T47D (cell line): ENCODE measurements at regions not wholly inside any gene's neighbourhood (a gene's known extent, or its start where the extent isn't known, plus 50 kb on each side); places are given as distances from the start of the nearest gene placed in this dataset.

Experiments
- DNase-seq, 2 experiments: peaks; one replicate each; pipeline versions ENCODE4 v3.0.0 to v3.0.0-alpha.2; 2011 to 2012; ENCODE audit warnings: low read depth in 1 of 2, low spot score in 1 of 2
- JUND ChIP-seq: IDR thresholded peaks from 2 replicates; pipeline ENCODE4 v1.6.1; 2012; ENCODE audit warnings: low read depth
- in situ Hi-C: cut with HindIII; loops from 2 replicates; pipeline ENCODE4 v1.10.0; 2016; ENCODE audit warnings: low sequenced_read_pairs, low pct_unique_long_range_greater_than_20kb

GRCh38 chr6:43871284-43871683 is 101.3 kb downstream of the VEGFA start:
- no peak for DNase-seq
- in situ Hi-C loops: no loop called here
- no peak for TF ChIP-seq JUND

- no peak for TF ChIP-seq JUND
- no peak for DNase-seq
- in situ Hi-C loops: no loop called here
These were observed 100.7 kb downstream of the VEGFA start for GRCh38 chr6:43870660-43871061.

- DNase-seq: no peak
- TF ChIP-seq JUND: no peak
- in situ Hi-C loops: no loop called here
These were observed 100.0 kb downstream of the VEGFA start for GRCh38 chr6:43869792-43870659.

- in situ Hi-C loops: no loop called here
- no peak for TF ChIP-seq JUND
- no peak for DNase-seq
These were observed 99.2 kb downstream of the VEGFA start for GRCh38 chr6:43869079-43869710.

GRCh38 chr6:43868467-43868866 is 98.5 kb downstream of the VEGFA start:
- in situ Hi-C loops: no loop called here
- no peak for DNase-seq
- no peak for TF ChIP-seq JUND

- no peak for DNase-seq
- in situ Hi-C loops: no loop called here
- TF ChIP-seq JUND: no peak
These were observed 98.0 kb downstream of the VEGFA start for GRCh38 chr6:43867996-43868395.

- TF ChIP-seq JUND: no peak
- DNase-seq: no peak
- in situ Hi-C loops: no loop called here
These were observed 97.2 kb downstream of the VEGFA start for GRCh38 chr6:43867246-43867645.

GRCh38 chr6:43865932-43866645 is 96.1 kb downstream of the VEGFA start:
- no peak for DNase-seq
- in situ Hi-C loops: no loop called here
- TF ChIP-seq JUND: no peak

GRCh38 chr6:43865086-43865485 is 95.1 kb downstream of the VEGFA start:
- no peak for DNase-seq
- no peak for TF ChIP-seq JUND
- in situ Hi-C loops: no loop called here

GRCh38 chr6:43862925-43863324 is 92.9 kb downstream of the VEGFA start:
- no peak for TF ChIP-seq JUND
- in situ Hi-C loops: no loop called here
- no peak for DNase-seq

- in situ Hi-C loops: no loop called here
- no peak for DNase-seq
- TF ChIP-seq JUND: no peak
These were observed 91.3 kb downstream of the VEGFA start for GRCh38 chr6:43861212-43861894.

- in situ Hi-C loops: no loop called here
- no peak for TF ChIP-seq JUND
- no peak for DNase-seq
These were observed 90.3 kb downstream of the VEGFA start for GRCh38 chr6:43860285-43860684.
